ENCODE measurements at regions not wholly inside any gene's neighbourhood (a gene's known extent, or its start where the extent isn't known, plus 50 kb on each side); places are given as distances from the start of the nearest gene placed in this dataset.

- ChIA-PET CTCF (ENCODE audit: partially characterized antibody) (interaction anchor here (1.2 kb wide), 2 partner anchors 11 to 95 kb away, joined by 3 to 5 read pairs; no protein-coding TSS in a partner anchor), POLR2A (ENCODE audit: partially characterized antibody) (no interaction called here)
- 97% methylated on average over 29 of the region's 44 CpGs; no CpG with 5 or more reads in 1 of the 2 experiments for WGBS, 2 experiments (ENCODE audit: extremely low coverage in 1 of 2, insufficient coverage in 1 of 2, insufficient read length in 1 of 2, insufficient replicate concordance in 2 of 2, low coverage in 1 of 2, low lambda C conversion rate in 2 of 2, missing lambda C conversion rate in 1 of 2)
Observed at GRCh38 chr5:28077291-28078240, 1039.2 kb upstream of the CDH9 start.

More at GRCh38 chr5:28077291-28078240, 1039.2 kb upstream of the CDH9 start:
- Histone ChIP-seq H2BK5ac (ENCODE audit: low read depth, low read length) (no peak overlapping the region), H4K5ac (ENCODE audit: insufficient read length, low read depth, low read length) (no peak overlapping the region), H3K79me2 (ENCODE audit: control insufficient read depth in 1 of 2, insufficient read depth in 2 of 2, low read length in 2 of 2) (no peaks in the 10 kb centered on the region), H3K36me3 (ENCODE audit: control insufficient read depth in 2 of 4, insufficient read depth in 4 of 4, low read length in 3 of 4) (no peaks in the 10 kb centered on the region), H3K27me3 (replicated peaks in 1 of 4; ENCODE audit: control insufficient read depth in 3 of 4, extremely low read depth in 1 of 4, insufficient read depth in 3 of 4, low read length in 3 of 4) (no peaks in the 10 kb centered on the region), H3K14ac (ENCODE audit: insufficient read length) (no peak overlapping the region), H3K9ac (replicated peaks in 1 of 4; ENCODE audit: extremely low read depth in 1 of 4, low read depth in 3 of 4, low read length in 3 of 4) (no peak overlapping the region), H4K91ac (replicated peaks; ENCODE audit: insufficient read length, low read length) (no peak overlapping the region), H3K9me3 (ENCODE audit: insufficient read depth in 2 of 2, low read depth in 1 of 2, low read length in 1 of 2) (peaks cover 0 to 7% of the 10 kb centered on the region in 2 experiments; a peak in 1 of 4 replicates), H2BK20ac (ENCODE audit: low read length) (no peak overlapping the region), H3K4me2 (ENCODE audit: insufficient read depth in 1 of 2, low read depth in 2 of 2, low read length in 2 of 2) (no peak overlapping the region), H3K4me1 (replicated peaks in 1 of 4; ENCODE audit: control insufficient read depth in 3 of 4, insufficient read depth in 4 of 4, low read length in 3 of 4) (no peaks in the 10 kb centered on the region), H3K27ac (ENCODE audit: low read depth, low read length) (no peak overlapping the region), H3K79me1 (ENCODE audit: low read depth, low read length) (no peaks in the 10 kb centered on the region), H3K4me3 (ENCODE audit: extremely low read depth in 1 of 4, insufficient read depth in 2 of 4, low read depth in 3 of 4, low read length in 4 of 4) (no peak overlapping the region), H3K4ac (replicated peaks; ENCODE audit: insufficient read length, low read depth, low read length) (no peak overlapping the region), H3K18ac (ENCODE audit: extremely low read depth, low read length) (no peak overlapping the region), H2BK15ac (ENCODE audit: low read length) (no peak overlapping the region), H3K23ac (ENCODE audit: insufficient read length) (no peak overlapping the region), H4K8ac (ENCODE audit: extremely low read depth, insufficient read depth, low read length) (no peak overlapping the region), H2AK5ac (ENCODE audit: low read depth, low read length) (no peak overlapping the region), H2BK12ac (ENCODE audit: low read depth, low read length) (no peak overlapping the region), H3K56ac (replicated peaks; ENCODE audit: insufficient read length, low read depth, low read length) (no peak overlapping the region), H2AFZ (ENCODE audit: low read length) (no peak overlapping the region), H2BK120ac (replicated peaks; ENCODE audit: low read depth, low read length) (no peak overlapping the region), H3K23me2 (ENCODE audit: low read depth, low read length) (no peaks in the 10 kb centered on the region), H4K20me1 (replicated peaks in 1 of 2; ENCODE audit: control insufficient read depth in 1 of 2, insufficient read depth in 2 of 2, low read length in 2 of 2) (no peaks in the 10 kb centered on the region)
- FAIRE-seq (no peak), DNase-seq (ENCODE audit: low read depth in 1 of 2, low spot score in 2 of 2) (no peak)
- TF ChIP-seq CTCF (IDR thresholded peaks at IDR 0.05; ENCODE audit: control extremely low read depth in 1 of 3, insufficient read depth in 1 of 3, low read depth in 1 of 3, low read length in 3 of 3): no peak
- no peak for TF ChIP-seq ASH2L (IDR thresholded peaks at IDR 0.05; ENCODE audit: low read length)
- no peak for TF ChIP-seq JUND (IDR thresholded peaks at IDR 0.05; ENCODE audit: low read length)

Data from H1 (cell line).